ENCODE measurements at regions not wholly inside any gene's neighbourhood (a gene's known extent, or its start where the extent isn't known, plus 50 kb on each side); places are given as distances from the start of the nearest gene placed in this dataset.
"Not testable (repeated sequence)": the region's sequence is repeated elsewhere in the genome, so short reads cannot be mapped to it uniquely, and the experiment has no call there.

- TF ChIP-seq, protein P1, sequence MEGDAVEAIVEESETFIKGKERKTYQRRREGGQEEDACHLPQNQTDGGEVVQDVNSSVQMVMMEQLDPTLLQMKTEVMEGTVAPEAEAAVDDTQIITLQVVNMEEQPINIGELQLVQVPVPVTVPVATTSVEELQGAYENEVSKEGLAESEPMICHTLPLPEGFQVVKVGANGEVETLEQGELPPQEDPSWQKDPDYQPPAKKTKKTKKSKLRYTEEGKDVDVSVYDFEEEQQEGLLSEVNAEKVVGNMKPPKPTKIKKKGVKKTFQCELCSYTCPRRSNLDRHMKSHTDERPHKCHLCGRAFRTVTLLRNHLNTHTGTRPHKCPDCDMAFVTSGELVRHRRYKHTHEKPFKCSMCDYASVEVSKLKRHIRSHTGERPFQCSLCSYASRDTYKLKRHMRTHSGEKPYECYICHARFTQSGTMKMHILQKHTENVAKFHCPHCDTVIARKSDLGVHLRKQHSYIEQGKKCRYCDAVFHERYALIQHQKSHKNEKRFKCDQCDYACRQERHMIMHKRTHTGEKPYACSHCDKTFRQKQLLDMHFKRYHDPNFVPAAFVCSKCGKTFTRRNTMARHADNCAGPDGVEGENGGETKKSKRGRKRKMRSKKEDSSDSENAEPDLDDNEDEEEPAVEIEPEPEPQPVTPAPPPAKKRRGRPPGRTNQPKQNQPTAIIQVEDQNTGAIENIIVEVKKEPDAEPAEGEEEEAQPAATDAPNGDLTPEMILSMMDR (IDR thresholded peaks at IDR 0.05 in 2 of 3, conservative IDR thresholded peaks at IDR 0.05 in 1 of 3; ENCODE audit: control insufficient read depth in 2 of 3, extremely low read depth in 1 of 3, insufficient read depth in 1 of 3, low read depth in 3 of 3, low read length in 3 of 3), result not testable (repeated sequence)
- not testable (repeated sequence) for TF ChIP-seq CREM (IDR thresholded peaks at IDR 0.05; ENCODE audit: low read depth); YY1 (IDR thresholded peaks at IDR 0.05; ENCODE audit: low read depth, low read length); POLR2A (IDR thresholded peaks at IDR 0.05; ENCODE audit: low read depth, low read length); POLR2AphosphoS5 (IDR thresholded peaks at IDR 0.05; ENCODE audit: low read length); MEF2B (IDR thresholded peaks at IDR 0.05; ENCODE audit: partially characterized antibody, poor library complexity, severe bottlenecking); SMC3 (IDR thresholded peaks at IDR 0.05; ENCODE audit: borderline replicate concordance, low read length); FOXM1 (IDR thresholded peaks at IDR 0.05; ENCODE audit: low read depth, low read length)
Measured at GRCh38 chr18:40281356-40281755, 1673.7 kb upstream of the PIK3C3 start.

Measured in GM12878 (cell line).